Effector memory CD8-positive, alpha-beta T cell (primary cell): ENCODE measurements at regions not wholly inside any gene's neighbourhood (a gene's known extent, or its start where the extent isn't known, plus 50 kb on each side); places are given as distances from the start of the nearest gene placed in this dataset.

Source experiments
- ATAC-seq: fragments of 150-1000 bp; cut with Tn5 transposase; replicated peaks from 2 replicates; pipeline ENCODE4 v1.10.0; 2021; ENCODE audit warnings: mild to moderate bottlenecking, moderate library complexity
- DNase-seq, 3 experiments: peaks; one replicate each; pipeline ENCODE4 v3.0.0; 2021
- H3K27ac Mint-ChIP-seq, 2 donors: one replicate each; pipeline ENCODE4 v1.8.0; 2022; ENCODE audit warnings: mild to moderate bottlenecking in 2 of 2, mixed read lengths in 2 of 2, moderate library complexity in 2 of 2
- H3K27me3 Mint-ChIP-seq, 2 donors: one replicate each; pipeline ENCODE4 v1.8.0; 2022; ENCODE audit warnings: mixed read lengths in 2 of 2
- H3K36me3 Mint-ChIP-seq: one replicate; pipeline ENCODE4 v1.8.0; 2022; ENCODE audit warnings: mild to moderate bottlenecking, moderate library complexity, mixed read lengths; ENCODE audit not compliant: insufficient read depth
- H3K4me1 Mint-ChIP-seq, 2 donors: one replicate each; pipeline ENCODE4 v1.8.0; 2022; ENCODE audit warnings: low read depth in 2 of 2, mixed read lengths in 2 of 2
- H3K4me3 Mint-ChIP-seq, 2 donors: one replicate each; pipeline ENCODE4 v1.8.0; 2022; ENCODE audit warnings: mild to moderate bottlenecking in 2 of 2, mixed read lengths in 2 of 2, moderate library complexity in 2 of 2
- H3K9me3 Mint-ChIP-seq, 2 donors: one replicate each; pipeline ENCODE4 v1.8.0; 2022; ENCODE audit warnings: mixed read lengths in 2 of 2

GRCh38 chr9:13432904-13433303, 153.4 kb upstream of the MPDZ start:
- no peaks in the 10 kb centered on the region for H3K4me1 Mint-ChIP-seq
- no peak overlapping the region for H3K27ac Mint-ChIP-seq
- ATAC-seq (no peak), DNase-seq (no peak)
- no peaks in the 10 kb centered on the region for H3K27me3 Mint-ChIP-seq
- H3K4me3 Mint-ChIP-seq: no peak overlapping the region
- H3K9me3 Mint-ChIP-seq: peaks cover 3 to 9% of the 10 kb centered on the region in 2 donors
- H3K36me3 Mint-ChIP-seq: no peaks in the 10 kb centered on the region

DNA sequence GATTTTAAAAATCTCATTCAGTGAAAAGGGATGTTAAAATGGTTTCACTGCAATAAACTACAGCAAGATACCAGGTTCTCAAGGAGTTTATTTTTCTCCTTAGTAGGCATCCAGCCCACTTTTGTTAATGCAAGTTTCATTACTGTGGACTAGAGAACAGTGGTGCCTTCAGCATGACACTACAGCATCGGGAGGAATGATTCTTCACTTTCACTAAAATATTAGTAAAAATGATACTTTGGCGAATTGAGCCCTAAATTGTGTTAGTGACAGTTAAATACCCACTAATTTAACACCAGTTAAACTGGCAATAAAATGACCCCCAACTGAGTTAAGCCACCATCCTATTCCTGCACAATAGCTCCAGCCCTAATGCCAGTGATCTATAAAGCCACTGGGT, 152.2 kb upstream of the MPDZ start:
- no peak for ATAC-seq
- H3K9me3 Mint-ChIP-seq: peaks cover 3 to 9% of the 10 kb centered on the region in 2 donors
- no peaks in the 10 kb centered on the region for H3K36me3 Mint-ChIP-seq

DNA sequence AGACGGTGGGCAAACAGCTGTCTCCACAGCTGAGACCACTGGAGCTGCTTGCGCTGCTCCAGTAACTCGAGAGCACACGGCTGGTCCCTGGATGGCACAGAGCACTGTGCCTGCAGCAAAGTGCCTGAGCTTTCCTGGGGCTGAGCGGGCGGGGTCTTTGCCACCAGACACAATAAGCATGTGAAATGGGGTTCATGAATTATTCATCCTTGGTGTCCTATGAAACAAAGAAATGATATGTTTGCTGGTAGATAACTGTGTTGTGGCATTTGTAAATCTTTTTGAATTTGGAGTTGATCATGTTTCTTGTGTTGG, 151.7 kb upstream of the MPDZ start:
- no peak overlapping the region for H3K4me3 Mint-ChIP-seq
- H3K27me3 Mint-ChIP-seq: no peaks in the 10 kb centered on the region
- DNase-seq: no peak
- no peak for ATAC-seq
- H3K27ac Mint-ChIP-seq: no peak overlapping the region
- no peaks in the 10 kb centered on the region for H3K4me1 Mint-ChIP-seq
- H3K36me3 Mint-ChIP-seq: no peaks in the 10 kb centered on the region
- peaks cover 3 to 6% of the 10 kb centered on the region in 2 donors for H3K9me3 Mint-ChIP-seq

More for the DNA sequence above, 152.2 kb upstream of the MPDZ start:
- no peak for DNase-seq
- no peaks in the 10 kb centered on the region for H3K4me1 Mint-ChIP-seq
- no peak overlapping the region for H3K27ac Mint-ChIP-seq
- no peak overlapping the region for H3K4me3 Mint-ChIP-seq
- no peaks in the 10 kb centered on the region for H3K27me3 Mint-ChIP-seq

GRCh38 chr9:13430368-13431221, 151.1 kb upstream of the MPDZ start:
- H3K27ac Mint-ChIP-seq: no peak overlapping the region
- H3K27me3 Mint-ChIP-seq: no peaks in the 10 kb centered on the region
- H3K9me3 Mint-ChIP-seq: no peaks in the 10 kb centered on the region
- ATAC-seq: no peak
- no peak for DNase-seq
- no peaks in the 10 kb centered on the region for H3K36me3 Mint-ChIP-seq
- no peak overlapping the region for H3K4me3 Mint-ChIP-seq
- no peaks in the 10 kb centered on the region for H3K4me1 Mint-ChIP-seq

DNA sequence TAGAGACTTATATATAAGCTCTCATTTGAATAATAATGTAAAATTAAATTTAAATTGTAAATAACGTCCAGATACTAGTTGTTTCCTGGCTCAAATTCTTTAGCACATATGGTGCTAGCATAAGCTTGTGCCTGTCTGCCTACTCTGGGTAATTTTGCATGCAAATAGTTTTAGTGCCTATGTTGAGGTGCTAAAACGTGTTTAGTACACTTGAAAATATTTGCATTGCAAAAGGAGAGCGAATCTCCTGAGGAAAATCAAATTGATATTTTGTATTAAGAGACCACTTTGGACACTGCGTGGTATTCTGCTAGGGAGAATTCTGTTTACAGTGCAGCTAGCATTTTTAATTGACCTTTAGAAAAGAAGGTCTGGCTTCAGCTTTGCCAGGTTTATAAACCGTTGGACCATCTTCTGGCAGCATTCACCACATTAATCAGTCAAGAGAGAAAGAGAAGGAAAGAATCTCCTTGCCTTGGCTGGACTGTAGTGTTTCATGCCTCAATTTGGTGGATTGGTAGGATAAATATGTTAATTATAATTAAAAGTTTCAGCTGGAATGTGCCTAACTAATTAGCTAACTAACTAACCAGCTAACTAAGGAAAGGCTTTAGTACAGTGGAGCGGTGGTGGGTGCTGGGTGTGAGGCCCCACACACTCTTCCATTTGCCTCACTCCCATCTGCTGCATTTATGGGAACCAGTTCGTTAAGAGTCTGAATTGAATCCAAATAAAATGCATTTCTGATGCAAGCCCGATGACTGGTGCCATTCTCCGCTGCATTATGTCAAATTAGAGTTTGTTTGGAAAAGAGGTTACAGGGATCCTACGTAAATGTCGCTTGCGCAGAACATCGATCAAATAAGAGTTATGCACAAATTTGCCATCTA, 150.1 kb upstream of the MPDZ start:
- Mint-ChIP-seq H3K36me3 (no peaks in the 10 kb centered on the region), H3K9me3 (no peaks in the 10 kb centered on the region), H3K4me3 (no peak overlapping the region), H3K27me3 (no peaks in the 10 kb centered on the region), H3K27ac (no peak overlapping the region), H3K4me1 (no peaks in the 10 kb centered on the region)
- ATAC-seq (no peak), DNase-seq (no peak)

- H3K9me3 Mint-ChIP-seq: no peaks in the 10 kb centered on the region
- H3K4me1 Mint-ChIP-seq: no peaks in the 10 kb centered on the region
- H3K36me3 Mint-ChIP-seq: no peaks in the 10 kb centered on the region
- no peaks in the 10 kb centered on the region for H3K27me3 Mint-ChIP-seq
- no peak overlapping the region for H3K4me3 Mint-ChIP-seq
- ATAC-seq: no peak
- no peak for DNase-seq
- H3K27ac Mint-ChIP-seq: no peak overlapping the region
These were observed 149.3 kb upstream of the MPDZ start for GRCh38 chr9:13428766-13429165.

- Mint-ChIP-seq H3K27me3 (no peaks in the 10 kb centered on the region), H3K9me3 (no peaks in the 10 kb centered on the region), H3K4me3 (no peak overlapping the region), H3K27ac (no peak overlapping the region), H3K4me1 (no peaks in the 10 kb centered on the region), H3K36me3 (no peaks in the 10 kb centered on the region)
- ATAC-seq: no peak
- no peak for DNase-seq
These were observed 148.1 kb upstream of the MPDZ start for GRCh38 chr9:13427587-13427986.

DNA sequence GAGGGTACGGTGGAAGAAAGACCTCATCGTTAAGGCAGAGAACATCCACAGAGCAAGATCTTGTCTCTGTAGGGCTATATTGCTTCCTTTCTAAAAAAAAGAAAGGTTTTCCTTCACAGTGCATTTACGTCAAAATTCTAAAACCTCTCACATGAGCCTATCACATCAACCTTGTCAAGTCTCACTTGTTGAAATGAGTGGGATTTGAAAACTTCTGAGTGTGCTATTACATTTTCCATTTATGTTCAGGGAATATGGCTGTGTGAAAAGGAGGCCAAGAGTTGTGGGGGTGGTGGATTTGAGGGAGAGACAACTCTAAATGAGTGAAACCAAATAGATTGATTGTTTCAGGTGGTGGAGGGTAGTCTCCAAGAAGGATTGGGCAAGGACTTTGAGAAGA, 147.1 kb upstream of the MPDZ start:
- H3K9me3 Mint-ChIP-seq: no peaks in the 10 kb centered on the region
- H3K27me3 Mint-ChIP-seq: no peaks in the 10 kb centered on the region

DNA sequence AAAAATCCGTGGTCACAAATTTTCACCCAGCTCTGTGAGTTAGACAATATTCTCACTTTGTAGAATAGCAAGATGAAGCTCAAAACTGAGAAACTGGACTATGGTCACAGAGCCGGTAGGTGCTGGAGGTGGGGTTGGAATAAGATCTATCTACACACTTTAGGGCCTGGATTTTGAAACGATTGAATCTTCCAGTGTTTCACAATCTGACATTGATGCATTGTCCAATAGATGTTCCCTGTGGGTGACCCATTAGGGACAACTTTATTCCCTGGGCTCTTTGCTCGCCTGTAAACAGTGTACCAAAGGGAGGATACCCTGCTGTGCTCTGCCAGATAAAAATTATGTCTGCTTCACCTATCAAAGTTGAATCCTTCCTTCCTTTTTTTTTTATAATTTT, 145.4 kb upstream of the MPDZ start:
- H3K27me3 Mint-ChIP-seq: no peaks in the 10 kb centered on the region
- no peaks in the 10 kb centered on the region for H3K4me1 Mint-ChIP-seq
- no peak for ATAC-seq
- no peaks in the 10 kb centered on the region for H3K36me3 Mint-ChIP-seq
- H3K4me3 Mint-ChIP-seq: no peak overlapping the region
- no peak overlapping the region for H3K27ac Mint-ChIP-seq
- no peaks in the 10 kb centered on the region for H3K9me3 Mint-ChIP-seq
- no peak for DNase-seq

More for the DNA sequence above, 147.1 kb upstream of the MPDZ start:
- no peak for ATAC-seq
- Mint-ChIP-seq H3K4me1 (no peaks in the 10 kb centered on the region), H3K36me3 (no peaks in the 10 kb centered on the region), H3K27ac (no peak overlapping the region), H3K4me3 (no peak overlapping the region)
- DNase-seq: no peak

GRCh38 chr9:13424204-13424603, 144.7 kb upstream of the MPDZ start:
- H3K9me3 Mint-ChIP-seq: no peaks in the 10 kb centered on the region
- H3K27ac Mint-ChIP-seq: no peak overlapping the region
- H3K36me3 Mint-ChIP-seq: no peaks in the 10 kb centered on the region
- no peak for ATAC-seq
- DNase-seq: no peak
- H3K4me3 Mint-ChIP-seq: no peak overlapping the region
- no peaks in the 10 kb centered on the region for H3K27me3 Mint-ChIP-seq
- no peaks in the 10 kb centered on the region for H3K4me1 Mint-ChIP-seq

GRCh38 chr9:13414349-13414748, 134.9 kb upstream of the MPDZ start:
- ATAC-seq: no peak

DNA sequence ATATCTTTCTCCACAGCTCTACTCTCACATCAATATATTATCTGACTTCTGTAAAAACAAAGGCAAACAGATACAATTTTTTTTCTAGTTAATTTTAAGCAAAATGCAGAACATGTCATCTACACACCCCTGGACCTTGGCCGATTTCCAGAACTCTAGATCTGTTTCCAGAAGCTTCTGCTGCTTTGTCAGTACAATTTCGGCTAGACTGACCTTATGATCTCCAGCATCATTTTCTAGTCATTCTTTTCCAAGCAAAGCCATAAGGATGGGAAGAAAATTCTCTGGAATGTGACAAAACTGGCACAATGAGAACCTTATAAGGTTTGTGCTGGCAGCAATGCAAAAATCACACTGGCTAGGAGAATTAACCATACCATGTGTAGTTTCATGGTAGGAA, 132.8 kb upstream of the MPDZ start:
- H3K4me3 Mint-ChIP-seq: no peak overlapping the region
- no peaks in the 10 kb centered on the region for H3K4me1 Mint-ChIP-seq
- H3K27ac Mint-ChIP-seq: no peak overlapping the region
- DNase-seq (no peak), ATAC-seq (no peak)
- no peaks in the 10 kb centered on the region for H3K36me3 Mint-ChIP-seq
- H3K9me3 Mint-ChIP-seq: peaks cover 0 to 5% of the 10 kb centered on the region in 2 donors
- no peaks in the 10 kb centered on the region for H3K27me3 Mint-ChIP-seq

More at GRCh38 chr9:13414349-13414748, 134.9 kb upstream of the MPDZ start:
- Mint-ChIP-seq H3K4me3 (no peak overlapping the region), H3K27me3 (no peaks in the 10 kb centered on the region), H3K27ac (no peak overlapping the region), H3K9me3 (peaks cover 0 to 11% of the 10 kb centered on the region in 2 donors), H3K36me3 (no peaks in the 10 kb centered on the region), H3K4me1 (no peaks in the 10 kb centered on the region)
- DNase-seq: no peak

DNA sequence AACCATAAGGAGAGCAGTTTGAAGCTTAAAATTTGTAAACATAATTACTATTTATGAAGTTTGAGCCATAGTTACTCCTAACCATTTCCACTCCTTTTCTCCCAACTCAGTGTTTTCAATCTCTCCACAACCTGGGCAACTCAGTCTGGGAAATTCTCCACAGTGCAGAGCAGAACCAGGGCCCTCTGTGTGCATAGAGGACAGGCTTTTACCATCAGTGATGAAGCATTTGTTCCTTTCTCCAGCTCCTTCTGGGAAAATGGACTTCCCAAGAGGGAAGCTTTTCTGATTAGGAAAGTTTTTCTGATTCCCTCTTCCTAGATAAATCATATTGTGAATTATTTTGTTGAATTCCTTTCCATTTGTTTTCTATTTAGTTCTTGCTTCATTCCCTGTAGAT, 132.3 kb upstream of the MPDZ start:
- Mint-ChIP-seq H3K9me3 (peaks cover 4 to 7% of the 10 kb centered on the region in 2 donors), H3K36me3 (no peaks in the 10 kb centered on the region), H3K27ac (no peak overlapping the region), H3K4me3 (no peak overlapping the region), H3K4me1 (no peaks in the 10 kb centered on the region), H3K27me3 (no peaks in the 10 kb centered on the region)
- ATAC-seq (no peak), DNase-seq (no peak)

DNA sequence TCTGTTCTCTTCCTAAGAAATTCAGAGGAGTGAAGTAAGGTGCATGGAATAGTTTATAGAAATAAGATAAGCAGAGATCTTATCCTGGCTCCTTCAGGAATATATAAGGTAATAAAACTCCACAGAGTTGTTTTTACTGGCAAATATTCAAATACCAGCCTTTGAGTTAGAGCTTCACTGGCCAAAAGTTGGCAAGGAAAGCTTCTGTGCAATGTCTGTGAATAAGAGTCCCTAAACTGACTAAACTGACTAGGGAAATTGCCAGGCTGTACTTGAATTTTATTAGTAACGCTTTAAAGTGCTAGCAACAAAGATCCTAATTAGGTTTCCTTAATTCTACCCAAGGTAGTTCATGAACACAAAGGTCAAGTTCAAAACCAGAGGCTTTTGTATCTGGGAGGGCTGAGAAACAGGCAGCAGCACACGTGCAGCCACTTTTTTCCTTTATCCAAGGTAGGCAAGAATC, 131.1 kb upstream of the MPDZ start:
- Mint-ChIP-seq H3K27ac (no peak overlapping the region), H3K36me3 (no peaks in the 10 kb centered on the region), H3K4me3 (no peak overlapping the region), H3K4me1 (no peaks in the 10 kb centered on the region), H3K9me3 (peaks cover 5 to 6% of the 10 kb centered on the region in 2 donors), H3K27me3 (no peaks in the 10 kb centered on the region)
- ATAC-seq: no peak
- no peak for DNase-seq
